Mucosa of rectum (tissue), 2 donors: ENCODE measurements at regions not wholly inside any gene's neighbourhood (a gene's known extent, or its start where the extent isn't known, plus 50 kb on each side); places are given as distances from the start of the nearest gene placed in this dataset.

Experiments
- H3K27ac ChIP-seq, 2 donors: one replicate each; pipeline ENCODE4 v1.7.0; 2013; ENCODE audit warnings: inconsistent platforms in 2 of 2, low read depth in 2 of 2, low read length in 2 of 2
- H3K27me3 ChIP-seq, 2 donors: one replicate each; pipeline ENCODE4 v1.7.0; 2013; ENCODE audit warnings: low read length in 2 of 2; ENCODE audit not compliant: control insufficient read depth in 2 of 2, insufficient read depth in 2 of 2
- H3K36me3 ChIP-seq, 2 donors: one replicate each; pipeline ENCODE4 v1.7.0; 2013; ENCODE audit warnings: low read length in 2 of 2; ENCODE audit not compliant: control insufficient read depth in 2 of 2, insufficient read depth in 2 of 2
- H3K4me1 ChIP-seq, 2 donors: one replicate each; pipeline ENCODE4 v1.7.0; 2013; ENCODE audit warnings: low read length in 2 of 2, mild to moderate bottlenecking in 1 of 2; ENCODE audit not compliant: control insufficient read depth in 2 of 2, insufficient read depth in 2 of 2
- H3K4me3 ChIP-seq, 2 donors: one replicate each; pipeline ENCODE4 v1.7.0; 2013; ENCODE audit warnings: low read length in 2 of 2
- H3K9ac ChIP-seq, 2 donors: one replicate each; pipeline ENCODE4 v1.7.0; 2013; ENCODE audit warnings: low read length in 2 of 2, low read depth in 1 of 2, mild to moderate bottlenecking in 1 of 2
- H3K9me3 ChIP-seq, 2 donors: one replicate each; pipeline ENCODE4 v1.7.0; 2013; ENCODE audit warnings: low read length in 2 of 2; ENCODE audit not compliant: control insufficient read depth in 2 of 2
- donor health status: healthy.
- donor health status: Normal muscosa, but diverticular disease.

GRCh38 chr18:78673516-78674321 lies 305.9 kb upstream of the SALL3 start:
- Histone ChIP-seq H3K4me3 (no peak overlapping the region), H3K4me1 (no peaks in the 10 kb centered on the region), H3K27ac (no peak overlapping the region), H3K36me3 (no peaks in the 10 kb centered on the region), H3K9ac (no peak overlapping the region), H3K27me3 (no peaks in the 10 kb centered on the region), H3K9me3 (peaks cover 0 to 3% of the 10 kb centered on the region in 2 donors)

GRCh38 chr18:78675231-78675630 lies 304.4 kb upstream of the SALL3 start:
- H3K4me3 ChIP-seq, result no peak overlapping the region
- no peaks in the 10 kb centered on the region for H3K27me3 ChIP-seq

GRCh38 chr18:78676622-78677482 lies 302.8 kb upstream of the SALL3 start:
- peaks cover 0 to 3% of the 10 kb centered on the region in 2 donors for H3K9me3 ChIP-seq
- no peak overlapping the region for H3K27ac ChIP-seq
- H3K4me3 ChIP-seq, result no peak overlapping the region
- no peaks in the 10 kb centered on the region for H3K36me3 ChIP-seq
- no peaks in the 10 kb centered on the region for H3K27me3 ChIP-seq
- no peaks in the 10 kb centered on the region for H3K4me1 ChIP-seq
- H3K9ac ChIP-seq, result no peak overlapping the region

More at GRCh38 chr18:78675231-78675630, 304.4 kb upstream of the SALL3 start:
- H3K27ac ChIP-seq, result no peak overlapping the region
- H3K36me3 ChIP-seq, result no peaks in the 10 kb centered on the region
- H3K9ac ChIP-seq, result no peak overlapping the region
- H3K9me3 ChIP-seq, result peaks cover 0 to 3% of the 10 kb centered on the region in 2 donors
- H3K4me1 ChIP-seq, result no peaks in the 10 kb centered on the region

GRCh38 chr18:78677483-78678317 lies 301.9 kb upstream of the SALL3 start:
- no peaks in the 10 kb centered on the region for H3K27me3 ChIP-seq
- peaks cover 0 to 3% of the 10 kb centered on the region in 2 donors for H3K9me3 ChIP-seq
- H3K36me3 ChIP-seq, result no peaks in the 10 kb centered on the region
- H3K27ac ChIP-seq, result no peak overlapping the region
- H3K4me1 ChIP-seq, result no peaks in the 10 kb centered on the region
- H3K4me3 ChIP-seq, result no peak overlapping the region
- no peak overlapping the region for H3K9ac ChIP-seq

GRCh38 chr18:78678318-78678695 lies 301.3 kb upstream of the SALL3 start:
- no peaks in the 10 kb centered on the region for H3K4me1 ChIP-seq
- H3K27ac ChIP-seq, result no peak overlapping the region
- no peak overlapping the region for H3K4me3 ChIP-seq
- H3K36me3 ChIP-seq, result no peaks in the 10 kb centered on the region
- H3K9me3 ChIP-seq, result peaks cover 0 to 3% of the 10 kb centered on the region in 2 donors
- H3K9ac ChIP-seq, result no peak overlapping the region
- no peaks in the 10 kb centered on the region for H3K27me3 ChIP-seq

- H3K27ac ChIP-seq, result no peak overlapping the region
- H3K9ac ChIP-seq, result no peak overlapping the region
- no peaks in the 10 kb centered on the region for H3K27me3 ChIP-seq
- H3K4me1 ChIP-seq, result no peaks in the 10 kb centered on the region
- H3K4me3 ChIP-seq, result no peak overlapping the region
- no peaks in the 10 kb centered on the region for H3K36me3 ChIP-seq
- peaks cover 0 to 3% of the 10 kb centered on the region in 2 donors for H3K9me3 ChIP-seq
Observed at GRCh38 chr18:78679031-78679430, 300.6 kb upstream of the SALL3 start.

- H3K9ac ChIP-seq, result no peak overlapping the region
- H3K9me3 ChIP-seq, result peaks cover 0 to 3% of the 10 kb centered on the region in 2 donors
- no peaks in the 10 kb centered on the region for H3K27me3 ChIP-seq
- H3K27ac ChIP-seq, result no peak overlapping the region
- no peaks in the 10 kb centered on the region for H3K4me1 ChIP-seq
- H3K36me3 ChIP-seq, result no peaks in the 10 kb centered on the region
- H3K4me3 ChIP-seq, result no peak overlapping the region
Observed at GRCh38 chr18:78679613-78680260, 299.9 kb upstream of the SALL3 start.

GRCh38 chr18:78681396-78681795 lies 298.2 kb upstream of the SALL3 start:
- H3K9ac ChIP-seq, result no peak overlapping the region
- H3K9me3 ChIP-seq, result no peaks in the 10 kb centered on the region
- H3K4me1 ChIP-seq, result no peaks in the 10 kb centered on the region
- H3K27ac ChIP-seq, result no peak overlapping the region
- H3K4me3 ChIP-seq, result no peak overlapping the region
- H3K36me3 ChIP-seq, result no peaks in the 10 kb centered on the region
- H3K27me3 ChIP-seq, result no peaks in the 10 kb centered on the region

GRCh38 chr18:78681934-78682333 lies 297.7 kb upstream of the SALL3 start:
- H3K4me3 ChIP-seq, result no peak overlapping the region
- H3K27ac ChIP-seq, result no peak overlapping the region
- H3K36me3 ChIP-seq, result no peaks in the 10 kb centered on the region
- no peaks in the 10 kb centered on the region for H3K9me3 ChIP-seq
- H3K4me1 ChIP-seq, result no peaks in the 10 kb centered on the region
- H3K9ac ChIP-seq, result no peak overlapping the region
- no peaks in the 10 kb centered on the region for H3K27me3 ChIP-seq
